HEK293 (cell line): ENCODE measurements at regions not wholly inside any gene's neighbourhood (a gene's known extent, or its start where the extent isn't known, plus 50 kb on each side); places are given as distances from the start of the nearest gene placed in this dataset.

Experiments
- ATF2 ChIP-seq: fragments of 450-650 bp; formaldehyde crosslinking; IDR thresholded peaks from 2 replicates; pipeline ENCODE4 v1.5.1; 2016; ENCODE audit warnings: missing biosample characterization, missing genetic modification characterization, low read depth
- KLF16 ChIP-seq: fragments of 450-650 bp; formaldehyde crosslinking; IDR thresholded peaks from 2 replicates; pipeline ENCODE4 v1.5.1; 2017; ENCODE audit warnings: missing biosample characterization, missing genetic modification characterization
- MZF1 ChIP-seq: fragments of 450-650 bp; formaldehyde crosslinking; IDR thresholded peaks from 2 replicates; pipeline ENCODE4 v1.5.1; 2017; ENCODE audit warnings: missing biosample characterization, missing genetic modification characterization, borderline replicate concordance
- ZNF138 ChIP-seq: fragments of 450-650 bp; formaldehyde crosslinking; IDR thresholded peaks from 2 replicates; pipeline ENCODE4 v1.5.1; 2016; ENCODE audit warnings: missing biosample characterization, missing genetic modification characterization, borderline replicate concordance
- ZNF19 ChIP-seq: fragments of 450-650 bp; formaldehyde crosslinking; IDR thresholded peaks from 2 replicates; pipeline ENCODE4; 2016; ENCODE audit warnings: missing biosample characterization, missing genetic modification characterization, low read depth
- ZNF239 ChIP-seq: fragments of 450-650 bp; formaldehyde crosslinking; IDR thresholded peaks from 2 replicates; pipeline ENCODE4 v1.5.1; 2016; ENCODE audit warnings: missing biosample characterization, missing genetic modification characterization
- ZNF24 ChIP-seq: fragments of 450-650 bp; formaldehyde crosslinking; IDR thresholded peaks from 2 replicates; pipeline ENCODE4 v1.5.1; 2016; ENCODE audit warnings: missing biosample characterization, missing genetic modification characterization
- ZNF549 ChIP-seq: fragments of 450-650 bp; IDR thresholded peaks from 2 replicates; pipeline ENCODE4 v1.5.1; 2018; ENCODE audit warnings: missing biosample characterization, missing genetic modification characterization, mild to moderate bottlenecking, inconsistent platforms, moderate library complexity
- ZNF623 ChIP-seq: fragments of 450-650 bp; formaldehyde crosslinking; IDR thresholded peaks from 2 replicates; pipeline ENCODE4 v1.5.1; 2016; ENCODE audit warnings: missing biosample characterization, missing genetic modification characterization
- ZNF654 ChIP-seq: fragments of 450-650 bp; formaldehyde crosslinking; IDR thresholded peaks from 2 replicates; pipeline ENCODE4 v1.5.1; 2016; ENCODE audit warnings: low read depth, missing biosample characterization, missing genetic modification characterization
- ZSCAN30 ChIP-seq: fragments of 450-650 bp; IDR thresholded peaks from 2 replicates; pipeline ENCODE4 v1.5.1; 2018; ENCODE audit warnings: missing biosample characterization, mild to moderate bottlenecking, missing genetic modification characterization, moderate library complexity
- TF ChIP-seq, protein P1 (sequence below): fragments of 450-650 bp; formaldehyde crosslinking; IDR thresholded peaks from 2 replicates; pipeline ENCODE4 v1.5.1; 2016; ENCODE audit warnings: missing biosample characterization, missing genetic modification characterization

DNA sequence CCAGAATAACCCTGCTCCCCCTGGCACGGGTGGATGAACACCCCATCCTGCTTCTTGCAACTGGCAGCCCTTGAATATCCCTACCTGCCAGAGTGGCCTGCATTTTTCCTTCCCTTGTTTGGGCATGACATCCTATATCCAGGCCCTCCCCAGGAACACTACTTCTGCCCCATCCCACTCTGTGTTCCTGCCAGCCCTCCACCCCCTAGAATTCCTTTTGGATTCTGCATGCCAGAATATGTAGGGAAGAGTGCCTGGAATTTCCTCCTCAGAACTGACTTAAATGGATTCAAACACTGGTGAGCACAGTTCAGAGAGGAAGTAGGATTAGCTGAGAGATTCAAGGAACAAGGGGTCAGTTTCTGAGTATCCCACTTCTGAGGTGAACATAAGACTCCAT, 123.5 kb upstream of the PELI1 start:
- TF ChIP-seq ATF2 (tag by site-specific recombination) (no peak), ZSCAN30 (tag by site-specific recombination) (no peak), ZNF623 (no peak), ZNF239 (no peak), ZNF19 (tag by site-specific recombination) (no peak), ZNF549 (tag by site-specific recombination) (no peak), MZF1 (tag by site-specific recombination) (no peak), KLF16 (tag by site-specific recombination) (no peak), ZNF654 (tag by site-specific recombination) (no peak), ZNF24 (tag by site-specific recombination) (no peak), ZNF138 (tag by site-specific recombination) (no peak)
- TF ChIP-seq, protein P1, sequence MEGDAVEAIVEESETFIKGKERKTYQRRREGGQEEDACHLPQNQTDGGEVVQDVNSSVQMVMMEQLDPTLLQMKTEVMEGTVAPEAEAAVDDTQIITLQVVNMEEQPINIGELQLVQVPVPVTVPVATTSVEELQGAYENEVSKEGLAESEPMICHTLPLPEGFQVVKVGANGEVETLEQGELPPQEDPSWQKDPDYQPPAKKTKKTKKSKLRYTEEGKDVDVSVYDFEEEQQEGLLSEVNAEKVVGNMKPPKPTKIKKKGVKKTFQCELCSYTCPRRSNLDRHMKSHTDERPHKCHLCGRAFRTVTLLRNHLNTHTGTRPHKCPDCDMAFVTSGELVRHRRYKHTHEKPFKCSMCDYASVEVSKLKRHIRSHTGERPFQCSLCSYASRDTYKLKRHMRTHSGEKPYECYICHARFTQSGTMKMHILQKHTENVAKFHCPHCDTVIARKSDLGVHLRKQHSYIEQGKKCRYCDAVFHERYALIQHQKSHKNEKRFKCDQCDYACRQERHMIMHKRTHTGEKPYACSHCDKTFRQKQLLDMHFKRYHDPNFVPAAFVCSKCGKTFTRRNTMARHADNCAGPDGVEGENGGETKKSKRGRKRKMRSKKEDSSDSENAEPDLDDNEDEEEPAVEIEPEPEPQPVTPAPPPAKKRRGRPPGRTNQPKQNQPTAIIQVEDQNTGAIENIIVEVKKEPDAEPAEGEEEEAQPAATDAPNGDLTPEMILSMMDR (tag by site-specific recombination): no peak
